Heart left ventricle (tissue), 13 donors: ENCODE measurements at regions not wholly inside any gene's neighbourhood (a gene's known extent, or its start where the extent isn't known, plus 50 kb on each side); places are given as distances from the start of the nearest gene placed in this dataset.
"Not testable (repeated sequence)": the region's sequence is repeated elsewhere in the genome, so short reads cannot be mapped to it uniquely, and the experiment has no call there.

Experiments used
- POLR2A ChIP-seq, 2 donors: fragments of 450-650 bp; IDR thresholded peaks; one replicate each; pipeline ENCODE4 v1.6.1; 2017; ENCODE audit warnings: antibody characterized with exemption in 2 of 2, mild to moderate bottlenecking in 2 of 2, moderate library complexity in 2 of 2
- TF ChIP-seq, protein P1 (sequence below), 12 donors: fragments of 200-600 bp; sonication (generic) in 4 of 12; IDR thresholded peaks; one replicate each; pipeline versions ENCODE4 v1.5.0 to v1.8.0; 2018 to 2022; ENCODE audit warnings: antibody characterized with exemption in 12 of 12, mild to moderate bottlenecking in 5 of 12
- donor health status: ischemic (EF 13 %, LVEDD 7.1; RV severe dilation, severe dysfunction).
- donor health status: DM: no; HTN: yes; CAD: no.
- donor health status: DM: no; HTN: no; CAD: no.
- donor health status: ischemic (EF 25% LVEDD 6.9; RV normal size, moderate dysfunction).
- donor health status: ischemic (EF 25% LVEDD 5.7; RV mildly dilated, moderate dysfunction).
- donor health status: ischemic (EF 35%, LVEDD 5.7; RV mildly dilated, moderate dysfunction).
- donor health status: nonischemic (EF 11% LVEDD 7.7; RV severe dilation, severe dysfunction).
- donor health status: DM: yes; HTN: yes; CAD: no.
- donor health status: PGD.
- donor health status: ischemic (EF 29% LVEDD 5.4; RV normal size, mild dysfunction).
- donor health status: nonischemic (EF 23%, LVEDD 6.1; RV moderate dilation, normal function).

DNA sequence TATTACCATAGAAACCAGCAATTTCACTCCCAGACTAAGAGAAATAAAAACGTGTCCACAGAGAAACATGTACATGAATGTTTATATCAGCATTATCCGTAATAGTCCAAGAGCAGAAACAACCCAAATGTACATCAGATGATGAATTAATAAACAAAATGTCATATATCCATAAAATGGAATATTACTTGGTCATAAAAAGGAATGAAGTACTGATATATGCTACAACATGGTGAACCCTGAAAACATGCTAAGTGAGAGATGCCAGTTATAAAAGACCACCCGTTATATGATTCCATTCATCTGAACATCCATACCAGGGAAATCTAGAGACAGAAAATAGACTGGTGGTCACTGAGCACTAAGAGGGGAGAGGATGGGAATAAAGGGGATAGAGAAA is 61.4 kb upstream of the SRRM3 start:
- TF ChIP-seq, protein P1, sequence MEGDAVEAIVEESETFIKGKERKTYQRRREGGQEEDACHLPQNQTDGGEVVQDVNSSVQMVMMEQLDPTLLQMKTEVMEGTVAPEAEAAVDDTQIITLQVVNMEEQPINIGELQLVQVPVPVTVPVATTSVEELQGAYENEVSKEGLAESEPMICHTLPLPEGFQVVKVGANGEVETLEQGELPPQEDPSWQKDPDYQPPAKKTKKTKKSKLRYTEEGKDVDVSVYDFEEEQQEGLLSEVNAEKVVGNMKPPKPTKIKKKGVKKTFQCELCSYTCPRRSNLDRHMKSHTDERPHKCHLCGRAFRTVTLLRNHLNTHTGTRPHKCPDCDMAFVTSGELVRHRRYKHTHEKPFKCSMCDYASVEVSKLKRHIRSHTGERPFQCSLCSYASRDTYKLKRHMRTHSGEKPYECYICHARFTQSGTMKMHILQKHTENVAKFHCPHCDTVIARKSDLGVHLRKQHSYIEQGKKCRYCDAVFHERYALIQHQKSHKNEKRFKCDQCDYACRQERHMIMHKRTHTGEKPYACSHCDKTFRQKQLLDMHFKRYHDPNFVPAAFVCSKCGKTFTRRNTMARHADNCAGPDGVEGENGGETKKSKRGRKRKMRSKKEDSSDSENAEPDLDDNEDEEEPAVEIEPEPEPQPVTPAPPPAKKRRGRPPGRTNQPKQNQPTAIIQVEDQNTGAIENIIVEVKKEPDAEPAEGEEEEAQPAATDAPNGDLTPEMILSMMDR (IDR thresholded peaks at IDR 0.05) = not testable (repeated sequence)
- not testable (repeated sequence) for TF ChIP-seq POLR2A (IDR thresholded peaks at IDR 0.05)
